Fibroblast of the conjunctiva (primary cell): ENCODE measurements at regions not wholly inside any gene's neighbourhood (a gene's known extent, or its start where the extent isn't known, plus 50 kb on each side); places are given as distances from the start of the nearest gene placed in this dataset.

Experiments
- DNase-seq: peaks from one replicate; pipeline ENCODE4 v3.0.0-alpha.2; 2010; ENCODE audit warnings: low read depth

DNA sequence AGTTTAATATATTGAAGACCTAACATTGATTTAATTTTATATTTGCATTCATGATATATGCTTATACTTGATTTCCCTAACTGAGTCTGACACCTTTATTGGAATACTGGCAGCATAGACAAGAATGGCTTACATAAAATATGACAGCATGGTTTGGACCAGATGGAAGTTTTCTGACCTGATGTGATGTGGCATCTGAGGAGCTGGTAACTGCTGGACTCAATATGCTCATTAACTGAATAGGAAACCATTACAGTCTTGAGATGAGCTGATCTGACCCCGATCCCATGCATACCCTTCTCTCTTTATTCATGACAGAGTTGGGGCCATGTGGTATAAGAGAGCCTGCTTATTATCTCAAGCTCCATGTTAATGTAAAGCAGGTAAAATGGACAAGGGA, 604.8 kb upstream of the SEL1L start:
- no peak for DNase-seq

DNA sequence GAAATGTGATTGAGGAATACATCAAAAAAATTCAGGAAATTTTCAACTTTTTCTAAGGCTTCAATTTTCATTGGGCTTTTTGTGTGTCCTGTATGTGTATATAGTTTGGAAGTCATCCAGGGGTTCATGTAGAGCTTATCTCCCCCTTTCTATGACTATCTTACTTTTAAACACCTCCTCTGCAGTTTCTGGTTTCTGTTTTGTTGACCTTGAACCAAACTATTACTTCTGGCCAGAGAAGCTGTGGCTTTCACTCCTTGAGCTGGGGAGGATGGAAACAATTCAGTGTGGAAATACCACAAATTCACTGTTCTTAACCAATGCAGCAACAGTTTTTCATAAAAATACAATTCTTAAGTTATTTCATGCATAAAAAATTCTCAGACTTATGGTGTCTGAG, 613.2 kb upstream of the SEL1L start:
- DNase-seq = no peak

DNA sequence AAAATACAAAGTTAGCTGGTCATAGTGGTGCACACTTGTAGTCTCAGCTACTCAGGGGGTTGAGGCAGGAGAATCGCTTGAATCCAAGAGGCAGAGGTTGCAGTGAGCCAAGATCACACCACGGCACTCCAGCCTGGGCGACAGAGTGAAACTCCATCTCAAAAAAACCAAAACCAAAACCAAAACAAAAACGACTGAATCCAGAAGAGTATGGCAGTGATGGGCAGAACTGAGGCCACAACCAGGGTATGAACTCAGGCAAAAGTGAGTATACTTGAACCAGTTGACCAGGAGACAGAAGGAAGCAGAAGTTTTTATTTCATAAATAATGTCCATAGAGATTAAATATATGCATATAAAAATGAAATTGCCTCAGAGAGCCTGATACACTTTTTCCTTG, 620.0 kb upstream of the SEL1L start:
- DNase-seq = no peak

DNA sequence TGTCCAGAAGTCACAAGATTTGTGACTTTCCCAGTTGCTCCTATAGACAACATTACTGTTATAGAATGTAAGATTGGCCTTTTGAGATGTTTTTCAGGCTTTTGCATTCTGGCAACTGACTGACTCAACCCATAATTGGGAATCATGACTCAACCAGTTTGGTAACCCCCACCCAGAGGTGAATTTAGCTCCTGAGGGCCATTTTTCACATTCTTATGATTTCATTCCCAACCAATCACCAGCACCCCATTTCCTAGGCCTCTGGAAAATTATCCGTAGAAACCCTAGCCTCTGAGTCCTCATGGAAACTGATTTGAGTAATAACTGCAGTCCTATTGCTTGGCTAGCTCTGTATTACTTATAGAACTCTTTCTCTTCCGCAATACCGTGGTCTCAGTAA, 626.0 kb upstream of the SEL1L start:
- DNase-seq = no peak

DNA sequence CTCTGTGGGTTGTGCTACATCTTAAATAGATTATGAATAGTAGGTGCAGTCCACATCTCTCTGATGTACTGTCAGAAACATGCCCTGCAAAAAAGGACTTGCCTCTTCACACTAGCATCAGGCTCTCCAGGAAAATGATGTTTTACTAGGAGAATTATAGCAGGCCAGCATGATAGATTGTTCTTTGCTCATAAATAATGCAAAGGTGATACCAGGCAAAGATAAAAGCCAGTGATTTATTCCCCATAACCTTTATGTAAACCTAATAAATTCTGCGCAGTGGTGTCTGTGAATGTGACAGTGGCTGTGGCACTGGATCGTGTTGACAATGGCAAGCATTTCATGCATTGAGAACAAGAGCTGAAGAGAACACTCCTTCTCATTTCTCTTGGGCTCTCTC, 646.5 kb upstream of the SEL1L start:
- no peak for DNase-seq

DNA sequence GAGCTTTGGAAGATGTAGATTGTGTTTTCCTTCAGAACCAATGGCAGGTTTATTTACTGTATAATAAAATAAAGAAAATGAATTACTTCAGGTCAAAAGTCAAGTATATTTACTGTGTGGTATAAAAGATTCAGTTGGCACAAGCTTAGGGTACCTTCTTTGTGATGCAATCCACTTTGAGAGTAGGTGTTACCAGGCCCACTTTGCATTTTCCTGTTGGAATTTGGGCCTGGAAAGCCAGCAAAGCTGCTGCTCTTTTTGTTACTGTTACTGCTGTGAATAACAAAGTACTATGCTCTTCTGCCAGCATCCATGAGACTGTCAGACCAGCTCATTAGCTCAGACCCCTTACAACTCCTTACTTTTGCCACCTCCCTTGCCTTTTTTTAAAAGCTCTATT, 649.0 kb upstream of the SEL1L start:
- DNase-seq = no peak

DNA sequence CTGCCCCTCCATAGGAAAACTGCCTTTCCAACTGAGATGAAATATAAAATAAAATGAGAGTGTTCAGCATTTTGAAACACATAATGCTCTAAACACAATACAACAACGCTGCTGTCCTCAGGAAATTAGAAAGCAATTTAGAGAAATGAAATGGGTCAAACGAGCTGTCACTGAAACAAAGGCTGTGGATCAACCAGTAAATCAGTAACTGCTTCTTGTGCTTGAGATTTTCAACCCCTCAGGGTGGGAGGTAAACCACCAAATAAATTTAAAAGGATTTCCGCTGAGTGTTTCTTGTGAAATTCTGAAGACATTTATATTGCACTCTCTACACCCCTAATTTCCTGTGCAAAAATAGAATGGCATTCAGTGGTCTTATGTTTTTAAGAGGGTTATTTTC, 657.1 kb upstream of the SEL1L start:
- no peak for DNase-seq

DNA sequence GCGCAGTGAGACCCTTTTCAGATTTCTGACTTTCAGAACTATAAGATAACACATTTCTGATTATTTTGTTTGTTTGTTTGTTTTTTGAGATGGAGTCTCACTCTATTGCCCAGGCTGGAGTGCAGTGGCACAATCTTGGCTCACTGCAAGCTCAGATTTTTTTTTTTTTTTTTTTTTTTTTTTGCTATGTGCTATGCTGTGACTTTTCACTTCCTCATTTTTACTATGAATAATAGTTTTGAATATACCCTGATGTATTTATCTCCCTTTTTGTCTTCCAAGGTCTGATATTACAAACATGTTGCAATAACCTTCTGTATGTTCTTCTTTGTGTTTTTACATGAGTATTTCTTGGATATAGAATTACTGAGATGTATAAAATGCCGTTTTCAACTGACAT, 658.7 kb upstream of the SEL1L start:
- DNase-seq = no peak

DNA sequence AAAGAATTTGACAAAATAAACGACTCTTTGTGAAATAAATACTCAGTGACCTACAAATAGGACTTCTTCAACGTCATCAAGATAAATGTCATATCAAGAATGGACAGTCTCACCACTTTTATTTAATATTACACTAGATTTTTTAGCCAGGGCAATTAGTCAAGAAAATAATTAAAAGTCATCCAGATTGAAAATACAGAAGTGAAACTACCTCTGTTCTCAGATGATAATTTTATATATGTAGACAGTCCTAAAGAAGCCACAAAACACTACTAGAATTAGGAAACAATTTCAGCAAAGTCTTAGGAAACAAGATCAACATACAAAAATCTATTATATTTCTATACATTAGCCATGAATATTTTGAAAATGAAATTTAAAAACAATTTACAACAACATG, 689.6 kb upstream of the SEL1L start:
- no peak for DNase-seq

DNA sequence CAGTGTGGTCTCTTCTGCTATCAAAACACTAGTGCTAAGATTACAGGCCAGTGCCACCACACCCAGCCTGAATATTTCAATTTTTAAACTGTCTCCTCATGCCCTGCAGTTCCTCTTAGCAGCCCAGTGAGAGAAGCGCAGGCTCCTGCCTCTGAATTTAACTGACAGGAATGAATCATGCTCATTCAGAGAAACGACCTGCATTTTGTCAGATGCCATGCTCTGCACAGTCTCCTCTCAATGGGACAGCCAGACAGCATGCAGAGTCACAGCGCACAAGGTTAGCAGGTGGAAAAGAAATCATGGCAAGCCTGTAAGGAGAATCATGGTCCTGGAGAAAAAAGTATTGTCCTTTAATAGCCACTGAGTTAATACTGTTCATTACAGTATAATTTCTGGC, 691.0 kb upstream of the SEL1L start:
- DNase-seq = no peak

DNA sequence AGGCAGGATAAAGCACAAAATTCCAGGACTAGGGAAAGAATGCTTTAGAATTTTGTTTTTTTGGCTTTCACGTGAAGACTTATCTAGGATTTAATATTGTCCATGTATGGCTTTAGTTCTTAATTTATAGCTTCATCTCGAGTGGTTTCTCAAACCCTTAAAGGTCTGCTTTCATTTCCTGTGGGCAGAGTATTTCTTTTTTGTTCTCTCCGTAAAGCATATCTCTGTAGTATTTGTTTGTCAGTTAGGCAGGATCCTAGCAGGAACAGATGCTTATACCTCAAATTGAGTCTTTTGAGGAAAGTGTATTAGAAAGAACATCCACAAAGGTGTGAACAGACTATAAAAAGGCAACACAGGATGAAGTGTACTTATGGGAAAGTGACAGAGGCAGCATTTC, 697.1 kb upstream of the SEL1L start:
- no peak for DNase-seq

DNA sequence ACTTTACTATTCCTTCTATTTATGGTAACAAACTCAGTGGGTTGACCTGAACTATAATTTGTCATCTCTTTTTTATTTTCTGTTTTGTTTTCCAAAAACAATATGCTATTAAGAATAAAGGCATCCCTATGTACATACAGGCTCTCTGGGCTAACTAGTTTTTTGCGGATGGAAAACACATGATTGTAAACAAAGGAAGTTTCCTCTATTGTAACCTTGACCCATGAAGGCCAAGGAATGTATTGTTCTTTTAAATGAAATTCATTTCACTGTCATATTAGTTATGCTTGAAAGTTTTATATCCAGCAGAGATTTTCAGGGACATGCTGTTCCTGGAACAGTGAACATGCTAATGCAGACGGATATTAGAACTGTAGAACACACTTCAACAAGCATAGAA, 705.0 kb upstream of the SEL1L start:
- no peak for DNase-seq

DNA sequence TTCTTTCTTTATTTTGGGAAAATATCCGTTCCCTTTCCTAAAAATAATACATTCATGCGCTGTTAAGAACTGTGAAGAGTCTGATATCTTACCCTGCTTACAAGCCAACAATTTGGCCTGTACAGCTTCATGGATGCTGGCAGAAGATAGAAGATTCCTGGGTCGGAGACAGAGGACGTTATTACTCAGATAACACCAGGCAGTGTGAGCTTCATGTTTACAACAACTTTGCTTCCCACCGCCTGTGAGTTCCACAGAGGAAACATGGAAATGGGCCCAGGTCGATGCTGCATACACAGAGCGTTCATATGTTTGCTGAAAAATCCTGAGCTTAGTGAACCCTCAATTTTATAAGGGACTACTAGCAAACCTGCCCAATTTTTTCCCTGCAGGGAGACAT, 705.6 kb upstream of the SEL1L start:
- no peak for DNase-seq

DNA sequence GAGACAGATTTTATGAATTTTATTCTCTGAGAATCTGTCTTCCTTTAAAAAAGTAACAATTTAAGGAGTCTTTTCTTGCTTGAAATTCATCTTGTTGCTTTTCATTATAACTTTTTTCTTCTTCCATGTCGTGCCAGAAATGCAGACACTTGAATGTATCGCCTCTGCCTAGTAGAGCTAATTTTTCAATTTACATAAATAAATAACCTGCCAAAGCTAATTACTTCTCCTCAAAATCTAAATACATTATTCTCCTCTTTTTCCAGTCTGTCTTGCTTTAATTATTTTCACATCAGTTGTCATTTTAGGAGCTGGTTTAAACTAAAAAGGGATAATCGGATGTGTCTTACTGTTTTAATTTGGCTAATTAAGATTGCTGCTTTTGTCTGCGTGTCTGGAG, 711.1 kb upstream of the SEL1L start:
- DNase-seq = no peak

DNA sequence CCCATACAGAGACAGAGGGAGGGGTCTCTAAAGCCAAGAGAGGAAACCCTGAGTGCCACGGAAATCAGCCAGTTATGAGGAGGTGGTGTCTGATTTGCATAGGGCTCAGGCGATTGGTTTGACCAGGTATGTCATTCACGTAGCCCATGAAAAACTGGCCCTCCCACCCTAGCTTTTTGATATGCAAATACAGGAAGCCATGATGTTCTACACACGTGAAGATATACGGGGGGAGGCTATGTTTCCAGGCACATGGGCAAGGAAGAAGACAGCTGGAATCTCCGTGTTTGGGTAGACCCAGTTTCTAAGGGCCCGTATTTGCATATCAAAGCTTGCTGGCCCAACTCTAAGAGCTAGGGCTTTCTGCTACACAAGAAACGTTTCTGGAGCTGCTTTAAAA, 717.8 kb upstream of the SEL1L start:
- DNase-seq = no peak

DNA sequence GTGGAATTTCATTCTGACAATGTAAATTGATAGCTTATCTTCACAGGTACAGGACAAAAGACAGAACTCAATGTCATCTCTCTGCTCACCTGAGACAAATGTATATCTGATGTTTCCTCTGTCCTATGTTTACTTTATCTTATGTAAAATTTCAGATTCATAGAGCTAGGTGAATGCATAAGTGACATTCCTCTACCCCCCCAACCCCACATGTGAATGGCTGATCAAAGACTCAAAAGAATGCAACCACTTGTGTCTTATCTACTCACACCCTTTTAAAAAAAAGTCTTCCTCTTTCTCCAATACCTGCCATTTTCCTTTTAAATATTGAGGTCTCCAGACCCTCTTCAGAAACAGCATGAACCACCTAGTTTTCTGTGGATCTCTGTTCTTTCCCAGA, 736.6 kb upstream of the SEL1L start:
- no peak for DNase-seq

DNA sequence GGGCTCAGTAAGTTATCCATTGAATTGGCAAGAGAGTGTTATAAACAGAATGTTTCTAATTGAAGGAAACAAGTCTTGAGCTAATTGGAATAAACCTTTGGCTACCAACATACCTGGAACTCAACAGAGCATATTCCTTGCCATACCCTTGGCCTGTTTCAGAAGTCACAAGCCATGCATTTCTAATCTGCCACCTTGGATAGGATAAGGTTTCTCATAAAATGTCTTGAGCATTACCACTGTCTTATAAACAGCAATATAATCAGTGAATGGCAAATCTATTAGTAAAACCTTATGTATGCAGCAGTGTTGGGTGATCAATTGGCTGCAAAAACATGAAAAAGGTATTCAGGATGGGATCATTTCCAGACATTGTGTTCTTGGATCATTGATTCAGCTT, 765.2 kb upstream of the SEL1L start:
- no peak for DNase-seq

DNA sequence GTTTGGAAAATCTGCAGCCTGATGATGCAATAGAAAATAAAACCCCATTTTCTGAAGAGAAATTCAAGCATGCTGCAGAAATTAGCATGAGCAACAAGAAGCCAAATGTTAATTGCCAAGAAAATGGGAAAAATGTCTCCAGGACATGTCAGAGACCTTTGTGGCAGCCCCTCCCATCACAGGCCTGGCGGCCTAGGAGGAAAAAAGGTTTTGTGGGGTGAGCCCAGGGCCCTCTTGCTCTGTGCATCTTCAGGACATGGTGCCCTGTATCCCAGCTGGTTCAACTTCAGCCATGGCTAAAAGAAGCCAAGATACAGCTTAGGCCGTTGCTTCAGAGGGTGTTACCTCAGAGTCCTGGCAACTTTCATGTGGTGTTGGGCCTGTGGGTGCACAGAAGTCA, 775.5 kb upstream of the SEL1L start:
- DNase-seq = no peak

DNA sequence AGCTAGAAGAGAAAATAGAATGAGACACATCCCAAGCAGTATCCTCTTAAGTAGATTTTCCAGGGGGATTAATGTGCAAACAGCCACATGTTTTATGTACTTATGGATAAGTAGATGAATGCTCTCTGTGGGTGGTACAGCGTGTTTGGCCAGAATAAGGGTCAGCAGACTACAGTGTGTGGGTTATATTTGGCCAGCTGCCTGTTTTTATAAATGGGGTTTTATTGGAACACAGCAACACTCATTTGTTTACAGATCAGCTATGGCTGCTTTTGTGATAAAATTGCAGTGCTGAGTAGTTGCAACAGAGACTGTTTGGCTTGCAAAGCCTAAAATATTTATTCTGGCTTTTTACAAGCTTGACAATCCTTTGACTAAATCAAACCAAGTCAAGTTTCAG, 780.2 kb upstream of the SEL1L start:
- DNase-seq = no peak

DNA sequence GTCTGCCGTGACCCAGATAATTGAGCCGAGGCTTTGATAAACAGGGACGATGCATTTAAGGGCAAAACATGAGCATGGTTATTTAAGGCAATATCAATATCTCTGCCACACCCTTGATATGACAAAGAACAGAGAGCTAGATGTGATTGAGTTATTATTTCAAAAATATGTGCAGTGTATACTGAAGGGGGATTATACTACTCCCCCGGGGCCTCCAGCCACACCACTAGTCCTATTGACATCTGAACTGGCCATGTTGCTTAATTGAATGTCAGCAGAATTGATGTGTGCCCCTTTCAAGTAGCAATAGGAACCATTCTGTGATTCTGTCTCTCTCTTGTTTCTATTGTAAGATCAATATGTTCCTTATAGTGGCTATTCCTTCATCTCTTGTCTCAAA, 794.8 kb upstream of the SEL1L start:
- DNase-seq = no peak

DNA sequence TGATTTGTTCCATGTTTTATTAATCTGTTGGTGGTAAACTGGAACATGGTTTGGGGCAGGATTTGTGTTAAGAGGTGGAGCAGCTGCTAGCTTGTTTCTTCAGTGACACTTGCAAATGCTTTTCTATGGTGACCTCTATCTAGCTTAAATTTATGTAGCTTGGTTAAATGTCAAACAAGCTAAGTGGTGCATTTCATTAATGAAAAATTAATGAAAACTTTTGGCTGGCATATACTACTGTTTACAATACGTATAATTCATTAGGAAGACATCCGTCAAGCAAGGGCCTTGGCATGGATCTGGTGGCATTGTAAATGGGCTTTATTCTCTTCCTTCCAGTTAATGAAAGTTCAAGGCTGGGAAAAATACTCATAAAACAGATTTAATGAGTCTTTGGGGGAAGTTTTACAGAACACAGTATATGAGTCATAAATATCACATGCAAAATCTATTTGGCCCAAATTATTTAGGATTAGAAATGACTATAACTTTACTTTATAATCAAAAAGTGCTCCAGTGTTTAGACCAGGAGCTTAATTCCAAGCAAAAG, 807.7 kb upstream of the SEL1L start:
- no peak for DNase-seq

DNA sequence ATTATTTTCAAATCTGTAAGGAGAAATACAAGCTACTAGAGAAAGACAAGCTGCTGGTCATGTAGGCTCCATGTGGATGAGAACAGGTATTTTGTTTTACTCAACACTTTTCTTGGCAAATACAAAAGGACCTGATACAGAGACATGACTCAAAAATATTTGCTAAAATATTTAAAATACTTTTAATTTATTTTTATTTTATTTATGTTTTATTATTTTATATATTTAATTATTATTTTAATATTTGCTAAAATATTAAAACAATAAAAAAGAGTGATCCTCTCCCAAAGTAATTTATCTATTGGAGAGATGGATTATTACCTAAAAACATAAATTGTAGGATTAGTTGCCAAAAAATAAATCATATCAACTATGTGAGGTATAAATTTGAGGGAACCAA, 808.9 kb upstream of the SEL1L start:
- DNase-seq = no peak

DNA sequence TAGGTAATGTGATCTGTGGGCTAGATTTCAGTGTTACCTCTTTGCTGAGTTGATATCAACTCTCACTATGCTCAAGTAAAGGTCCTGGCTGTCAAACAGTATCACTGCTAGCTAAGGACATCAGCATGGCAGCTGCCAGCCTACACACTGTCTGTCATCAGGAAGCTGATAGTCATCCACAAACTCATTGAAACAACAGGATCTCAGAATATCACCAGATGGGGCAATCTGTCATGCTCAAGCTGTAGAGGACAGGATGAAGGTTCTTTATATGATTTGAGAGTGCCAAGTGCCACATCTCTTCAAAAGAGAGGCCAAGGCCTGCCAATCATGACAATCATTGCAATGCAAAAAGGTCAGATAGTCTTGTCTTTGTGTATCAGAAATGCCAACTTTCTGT, 811.5 kb upstream of the SEL1L start:
- no peak for DNase-seq

DNA sequence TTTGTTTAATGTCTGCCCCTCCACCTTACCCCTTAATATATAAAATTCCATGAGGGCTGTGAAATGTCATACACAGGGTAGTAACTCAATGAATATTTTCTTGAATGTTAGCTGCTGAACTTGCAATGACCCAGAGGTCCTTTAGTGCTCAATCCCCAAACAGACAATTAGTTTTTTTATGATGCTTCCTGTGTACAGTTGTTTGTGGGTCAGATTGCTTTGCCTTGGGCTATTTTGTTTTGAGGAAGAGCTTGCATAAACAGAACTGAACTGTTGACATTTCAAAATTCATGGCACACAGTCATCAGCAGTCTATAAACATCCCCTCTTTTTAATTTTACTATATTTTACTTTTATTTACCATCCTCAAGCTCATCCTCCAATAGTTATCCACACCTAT, 820.5 kb upstream of the SEL1L start:
- DNase-seq = no peak

DNA sequence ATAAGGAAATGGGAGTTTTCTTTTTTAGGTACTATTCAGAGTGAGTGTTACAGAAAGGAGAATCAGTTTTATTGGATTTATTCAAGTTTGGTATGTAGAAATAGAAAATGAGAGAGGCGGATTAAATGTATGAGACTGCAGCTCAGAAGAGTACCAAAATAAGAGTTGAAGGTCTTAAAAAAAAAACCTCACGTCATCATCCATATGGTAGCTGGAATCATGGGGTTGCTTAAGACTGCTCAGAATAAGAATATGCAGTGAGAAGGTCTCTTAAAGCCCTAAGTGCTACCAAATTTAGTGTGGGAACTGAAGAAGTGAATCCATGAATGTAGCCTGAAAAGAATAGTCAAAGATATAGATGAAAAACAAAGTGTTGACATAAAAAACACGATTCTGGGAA, 825.5 kb upstream of the SEL1L start:
- no peak for DNase-seq
